Thymus (tissue), 11 donors: ENCODE measurements at regions not wholly inside any gene's neighbourhood (a gene's known extent, or its start where the extent isn't known, plus 50 kb on each side); places are given as distances from the start of the nearest gene placed in this dataset.

Experiments
- DNase-seq, 9 donors: peaks; one replicate each; pipeline ENCODE4 v3.0.0-alpha.2; 2013; ENCODE audit warnings: low spot score in 9 of 9, low read depth in 6 of 9, missing footprints in 1 of 9
- H3K27ac ChIP-seq, 2 donors: one replicate each; pipeline ENCODE4 v1.5.1; 2013; ENCODE audit warnings: control low read depth in 1 of 2, low read depth in 1 of 2, low read length in 1 of 2, mild to moderate bottlenecking in 1 of 2, moderate library complexity in 1 of 2
- H3K27me3 ChIP-seq, 2 donors: one replicate each; pipeline ENCODE4 v1.5.1; 2013; ENCODE audit warnings: low read length in 1 of 2; ENCODE audit not compliant: control insufficient read depth in 2 of 2, insufficient read depth in 1 of 2
- H3K36me3 ChIP-seq, 2 donors: one replicate each; pipeline ENCODE4 v1.5.1; 2013; ENCODE audit warnings: low read length in 1 of 2, mild to moderate bottlenecking in 1 of 2, moderate library complexity in 1 of 2; ENCODE audit not compliant: control insufficient read depth in 2 of 2, insufficient read depth in 2 of 2
- H3K4me1 ChIP-seq, 2 donors: one replicate each; pipeline ENCODE4 v1.5.1; 2013; ENCODE audit warnings: low read length in 2 of 2; ENCODE audit not compliant: control insufficient read depth in 2 of 2, insufficient read depth in 2 of 2
- H3K4me3 ChIP-seq, 2 donors: one replicate each; pipeline ENCODE4 v1.5.1; 2013; ENCODE audit warnings: low read length in 2 of 2, control low read depth in 1 of 2, mild to moderate bottlenecking in 1 of 2
- H3K9me3 ChIP-seq, 2 donors: one replicate each; pipeline ENCODE4 v1.5.1; 2013; ENCODE audit warnings: low read length in 1 of 2, mild to moderate bottlenecking in 1 of 2; ENCODE audit not compliant: control insufficient read depth in 2 of 2, insufficient read depth in 1 of 2
- WGBS: extraction: QIAGEN DNeasy Blood & Tissue Kit; methylation state at CpG from one replicate; pipeline ENCODE4 v1.1.7; 2013; 5-methylcytosine and 5-hydroxymethylcytosine counted together
- donor health status: healthy.

DNA sequence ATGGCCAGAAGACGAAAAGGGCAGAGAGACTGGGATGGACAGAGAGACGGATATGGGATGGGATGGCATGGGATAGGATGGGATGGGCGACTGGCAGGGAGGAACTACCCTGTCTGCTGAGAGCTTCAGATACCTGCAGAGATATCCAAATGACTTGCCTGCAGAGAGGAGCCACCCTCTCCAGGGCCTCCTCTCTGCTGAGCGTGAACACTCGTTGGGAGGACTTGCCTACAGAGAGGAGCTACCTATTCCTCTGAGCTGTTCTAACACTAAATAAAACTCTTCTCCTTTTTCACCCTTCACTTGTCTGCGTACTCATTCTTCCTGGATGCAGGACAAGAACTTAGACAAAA is 67.1 kb upstream of the LRRN2 start:
- Histone ChIP-seq H3K27ac (no peak overlapping the region), H3K36me3 (no peaks in the 10 kb centered on the region), H3K4me3 (no peak overlapping the region), H3K9me3 (peaks cover 0 to 7% of the 10 kb centered on the region in 2 donors), H3K27me3 (peaks cover 2 to 8% of the 10 kb centered on the region in 2 donors), H3K4me1 (no peaks in the 10 kb centered on the region)
- no peak for DNase-seq
- 95% methylated on average over 6 of the region's 6 CpGs for WGBS

DNA sequence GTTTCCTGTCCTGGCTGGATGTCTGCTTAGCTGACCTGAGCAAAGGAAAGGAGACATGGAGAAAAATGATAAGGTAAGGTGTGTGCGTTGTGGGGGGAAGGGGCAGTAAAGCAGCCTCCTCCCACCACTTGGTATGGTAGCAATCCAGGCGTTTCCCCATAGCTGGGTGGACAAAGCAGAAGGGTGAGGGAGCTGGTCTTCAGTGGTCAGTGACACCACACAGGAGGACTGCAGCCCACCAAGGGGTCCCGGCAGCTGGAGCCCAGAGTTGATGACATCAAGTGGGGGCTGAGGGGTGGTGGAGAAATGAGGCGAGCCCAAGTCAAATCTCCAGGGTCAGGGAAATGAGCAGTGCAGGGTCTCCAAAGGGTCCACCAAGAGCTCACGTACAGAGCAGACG is 69.3 kb upstream of the LRRN2 start:
- H3K9me3 ChIP-seq = peaks cover 0 to 7% of the 10 kb centered on the region in 2 donors
- 96% methylated on average over 6 of the region's 6 CpGs for WGBS
- no peaks in the 10 kb centered on the region for H3K36me3 ChIP-seq
- H3K4me1 ChIP-seq = no peaks in the 10 kb centered on the region
- peaks cover 2 to 10% of the 10 kb centered on the region in 2 donors for H3K27me3 ChIP-seq
- no peak overlapping the region for H3K27ac ChIP-seq
- no peak for DNase-seq
- no peak overlapping the region for H3K4me3 ChIP-seq

DNA sequence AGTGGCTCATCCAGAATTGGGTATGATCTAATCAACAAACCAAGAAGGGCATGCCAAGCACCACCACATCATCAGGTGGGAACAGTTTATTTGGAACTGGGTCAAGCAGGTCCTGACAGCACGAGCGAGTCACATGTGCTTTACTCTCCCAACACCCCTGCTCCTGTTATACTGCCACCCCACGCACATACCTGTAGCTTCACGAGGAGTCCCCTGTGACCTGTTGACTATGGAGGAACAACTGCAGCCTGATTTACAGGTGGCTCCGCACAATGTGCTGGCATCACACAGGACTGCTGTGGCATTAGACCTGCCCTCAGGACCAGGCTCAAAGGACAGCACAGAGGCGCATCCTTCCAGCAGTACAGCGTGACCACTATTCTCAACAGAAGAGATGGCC is 70.8 kb upstream of the LRRN2 start:
- peaks cover 2 to 7% of the 10 kb centered on the region in 2 donors for H3K27me3 ChIP-seq
- H3K4me3 ChIP-seq = no peak overlapping the region
- WGBS = 98% methylated on average over 7 of the region's 7 CpGs

DNA sequence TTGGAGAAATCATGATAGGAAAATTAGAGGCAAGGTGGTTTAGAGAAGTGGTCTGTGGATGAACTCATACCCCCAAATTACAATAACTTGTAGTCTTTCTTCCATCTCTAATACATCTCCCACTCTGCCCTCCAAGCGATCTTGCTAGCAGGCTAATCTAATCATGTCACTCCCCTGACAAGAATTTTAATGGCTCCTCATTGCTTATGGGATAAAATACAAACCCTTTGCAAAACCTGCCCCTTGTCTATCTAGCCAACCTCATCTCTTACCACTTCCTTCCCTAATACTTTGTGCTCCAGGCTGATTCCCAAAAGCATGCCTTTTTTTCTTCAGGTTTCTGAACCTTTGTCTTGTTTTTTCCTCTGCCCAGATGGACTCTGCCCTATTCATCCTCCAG is 71.3 kb upstream of the LRRN2 start:
- Histone ChIP-seq H3K27me3 (peaks cover 0 to 7% of the 10 kb centered on the region in 2 donors), H3K36me3 (no peaks in the 10 kb centered on the region), H3K27ac (no peak overlapping the region), H3K9me3 (peaks cover 0 to 7% of the 10 kb centered on the region in 2 donors), H3K4me1 (peaks cover 0 to 12% of the 10 kb centered on the region in 2 donors), H3K4me3 (no peak overlapping the region)
- 23% methylated on average over 1 of the region's 1 CpG for WGBS
- DNase-seq = no peak

More for the DNA sequence above, 70.8 kb upstream of the LRRN2 start:
- H3K27ac ChIP-seq = no peak overlapping the region
- peaks cover 0 to 8% of the 10 kb centered on the region in 2 donors for H3K4me1 ChIP-seq
- H3K9me3 ChIP-seq = peaks cover 0 to 7% of the 10 kb centered on the region in 2 donors
- no peak for DNase-seq
- no peaks in the 10 kb centered on the region for H3K36me3 ChIP-seq

DNA sequence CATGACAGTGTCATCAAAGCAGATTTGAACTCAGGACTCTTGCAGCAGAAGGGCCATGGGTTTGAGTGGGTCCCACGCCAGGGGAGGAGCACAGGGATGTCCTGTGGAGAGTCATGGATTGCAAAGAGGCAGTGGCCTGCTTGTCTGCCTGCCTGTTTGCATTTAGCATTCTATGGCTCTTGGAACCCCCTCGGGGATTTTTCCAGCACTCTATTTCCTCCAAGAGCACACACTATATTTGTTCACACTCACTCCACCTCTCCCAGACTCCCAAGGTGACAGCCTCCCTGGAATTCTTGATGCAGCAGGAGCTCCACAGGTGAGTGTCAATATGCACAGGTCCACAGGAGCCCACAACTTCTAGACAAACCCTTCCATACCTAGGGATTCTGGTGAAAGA is 73.1 kb upstream of the LRRN2 start:
- Histone ChIP-seq H3K27me3 (peaks cover 0 to 6% of the 10 kb centered on the region in 2 donors), H3K27ac (no peak overlapping the region), H3K4me3 (no peak overlapping the region), H3K4me1 (peaks cover 3 to 20% of the 10 kb centered on the region in 2 donors), H3K36me3 (no peaks in the 10 kb centered on the region), H3K9me3 (peaks cover 1 to 4% of the 10 kb centered on the region in 2 donors)
- WGBS = 88% methylated on average over 2 of the region's 2 CpGs
- no peak for DNase-seq

DNA sequence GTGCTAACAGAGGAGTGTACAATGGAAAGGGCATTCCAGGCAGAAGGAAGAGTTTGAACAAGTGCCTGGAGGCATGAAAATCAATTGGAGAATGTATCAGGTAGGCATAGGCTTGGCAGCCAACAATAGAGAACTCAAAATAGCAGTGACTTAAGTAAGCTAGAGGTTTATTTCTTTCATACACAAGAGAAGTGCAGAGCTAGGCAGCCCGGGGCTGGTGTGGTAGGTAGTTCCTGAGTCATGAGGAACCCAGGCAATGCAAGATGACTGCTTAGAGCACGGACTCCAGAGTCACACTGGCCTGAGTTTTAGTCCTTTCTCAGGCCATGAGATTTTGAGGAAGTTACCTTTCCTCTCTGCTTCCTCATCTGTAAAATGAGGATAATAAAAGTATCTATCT is 74.8 kb upstream of the LRRN2 start:
- Histone ChIP-seq H3K27me3 (peaks cover 1 to 11% of the 10 kb centered on the region in 2 donors), H3K27ac (no peak overlapping the region), H3K4me1 (peaks cover 8 to 27% of the 10 kb centered on the region in 2 donors), H3K9me3 (peaks cover 1 to 4% of the 10 kb centered on the region in 2 donors), H3K36me3 (no peaks in the 10 kb centered on the region), H3K4me3 (no peak overlapping the region)
- no peak for DNase-seq
- 63% methylated on average over 2 of the region's 2 CpGs for WGBS

DNA sequence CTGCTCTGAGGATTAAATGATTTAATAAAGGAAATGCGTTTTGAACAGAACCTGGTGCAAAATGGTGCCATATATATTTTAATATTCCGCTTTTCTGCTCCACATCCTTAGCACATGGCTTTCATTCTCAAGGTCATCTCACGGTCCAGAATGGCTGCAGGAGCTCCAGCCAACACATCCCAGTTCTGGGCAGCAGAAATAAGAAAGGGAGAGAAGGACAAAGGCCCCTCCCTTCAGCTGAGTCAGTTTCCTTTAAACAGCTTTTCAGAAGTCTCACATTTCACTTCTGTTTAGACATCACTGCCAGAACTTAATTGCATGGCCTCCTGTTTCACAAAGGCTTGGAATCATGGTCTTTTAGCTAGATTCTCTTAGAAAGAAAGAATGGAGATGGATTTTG is 75.2 kb upstream of the LRRN2 start:
- DNase-seq = no peak
- WGBS = 97% methylated on average over 3 of the region's 3 CpGs
- peaks cover 2 to 15% of the 10 kb centered on the region in 2 donors for H3K27me3 ChIP-seq
- H3K27ac ChIP-seq = no peak overlapping the region
- H3K9me3 ChIP-seq = peaks cover 1 to 4% of the 10 kb centered on the region in 2 donors
- peaks cover 8 to 27% of the 10 kb centered on the region in 2 donors for H3K4me1 ChIP-seq
- H3K4me3 ChIP-seq = no peak overlapping the region
- H3K36me3 ChIP-seq = no peaks in the 10 kb centered on the region

DNA sequence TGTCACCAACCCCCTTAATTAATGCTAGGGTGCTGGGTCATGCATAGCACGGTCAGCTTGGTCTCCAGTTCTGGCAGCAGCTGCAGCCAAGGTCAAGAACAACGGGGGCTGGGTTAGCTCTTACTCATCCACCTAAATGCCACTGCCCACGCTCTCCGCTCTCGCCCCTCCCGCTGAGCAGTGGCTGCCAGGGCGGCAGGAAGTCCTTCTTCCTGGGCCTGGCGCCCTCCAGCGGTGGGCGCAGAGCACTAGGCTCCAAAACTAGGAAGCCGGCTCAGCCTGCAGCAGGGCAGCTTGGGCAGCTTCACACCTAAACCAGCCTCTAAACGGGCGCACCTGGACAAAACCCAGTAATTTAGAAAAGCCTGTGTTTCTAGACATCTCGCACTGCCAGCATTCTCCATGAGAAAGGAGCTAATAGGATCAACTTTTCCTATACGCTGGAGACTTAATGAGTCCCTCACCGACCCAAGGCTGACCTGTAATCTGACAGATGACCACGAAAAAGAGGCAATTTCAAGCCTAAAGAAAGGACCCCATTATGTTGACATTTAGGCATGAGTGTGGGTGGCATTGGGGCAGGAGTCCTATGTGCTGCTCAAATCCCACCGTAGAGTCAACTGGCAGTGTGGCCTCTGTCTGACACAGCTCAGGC is 78.4 kb upstream of the LRRN2 start:
- H3K4me1 ChIP-seq = peaks cover 8 to 27% of the 10 kb centered on the region in 2 donors
- peak; percentile 37 to 87 (median 72) for DNase-seq
- WGBS = 24% methylated on average over 18 of the region's 18 CpGs
- no peak overlapping the region for H3K4me3 ChIP-seq
- no peak overlapping the region for H3K27ac ChIP-seq
- no peaks in the 10 kb centered on the region for H3K36me3 ChIP-seq
- H3K27me3 ChIP-seq = peaks cover 2 to 25% of the 10 kb centered on the region in 2 donors
- peaks cover 1 to 4% of the 10 kb centered on the region in 2 donors for H3K9me3 ChIP-seq

DNA sequence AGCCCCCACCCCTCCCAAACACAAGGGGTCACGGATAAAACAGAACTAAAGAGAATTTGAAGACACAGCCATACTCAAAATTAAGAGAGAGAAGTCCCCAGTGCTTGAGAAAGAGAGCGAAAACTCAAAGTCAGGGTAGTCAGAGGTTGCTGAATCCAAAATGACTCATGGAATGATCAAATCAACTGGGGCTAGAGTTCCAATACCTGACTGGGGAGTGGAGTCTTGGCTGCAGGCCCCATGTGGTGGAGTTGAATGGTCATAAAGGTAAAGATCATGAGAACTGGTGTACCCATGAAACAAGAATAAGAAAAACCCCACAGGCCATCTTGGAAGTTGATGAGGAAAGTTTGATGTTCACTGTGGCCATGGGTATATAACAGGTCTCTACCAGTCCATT is 84.5 kb upstream of the LRRN2 start:
- WGBS = 89% methylated on average over 2 of the region's 2 CpGs
- Histone ChIP-seq H3K4me3 (no peak overlapping the region), H3K36me3 (no peaks in the 10 kb centered on the region), H3K9me3 (no peaks in the 10 kb centered on the region), H3K27me3 (peaks cover 2 to 30% of the 10 kb centered on the region in 2 donors), H3K27ac (no peak overlapping the region), H3K4me1 (no peaks in the 10 kb centered on the region)
- DNase-seq = no peak
